Neural cell (in vitro differentiated cells): ENCODE measurements at regions not wholly inside any gene's neighbourhood (a gene's known extent, or its start where the extent isn't known, plus 50 kb on each side); places are given as distances from the start of the nearest gene placed in this dataset.

ENCODE experiments used
- H2AFZ ChIP-seq: fragments of 200-600, 300-800 bp; sonication (generic), shearing (Covaris generic); 2 replicates; pipeline ENCODE4 v1.6.0; 2014; ENCODE audit warnings: low read depth, mild to moderate bottlenecking, antibody characterized with exemption, low read length, moderate library complexity
- H3F3A ChIP-seq: fragments of 200-600 bp; shearing (Covaris generic); 2 replicates; pipeline ENCODE4 v1.6.1; 2016; ENCODE audit warnings: mild to moderate bottlenecking, moderate library complexity, mixed read lengths, antibody characterized with exemption, low read length; ENCODE audit not compliant: insufficient read depth, poor library complexity, severe bottlenecking
- H3K27ac ChIP-seq: fragments of 200-600, 300-800 bp; sonication (generic), shearing (Covaris generic); 2 replicates; pipeline ENCODE4 v1.5.1; 2014; ENCODE audit warnings: mild to moderate bottlenecking, low read length, moderate library complexity
- H3K27me3 ChIP-seq: fragments of 300-800, 200-600 bp; sonication (generic), shearing (Covaris generic); 2 replicates; pipeline ENCODE4 v1.6.0; 2014; ENCODE audit warnings: mild to moderate bottlenecking, low read depth, low read length, moderate library complexity; ENCODE audit not compliant: insufficient read depth
- H3K36me3 ChIP-seq: fragments of 300-800, 200-600 bp; sonication (generic), shearing (Covaris generic); 2 replicates; pipeline ENCODE4 v1.5.1; 2014; ENCODE audit warnings: mild to moderate bottlenecking, antibody characterized with exemption, low read length, moderate library complexity; ENCODE audit not compliant: insufficient read depth
- H3K4me2 ChIP-seq: fragments of 300-800, 200-600 bp; sonication (generic), shearing (Covaris generic); 2 replicates; pipeline ENCODE4 v1.6.0; 2014; ENCODE audit warnings: mild to moderate bottlenecking, low read length
- H3K4me3 ChIP-seq: fragments of 300-800, 200-600 bp; sonication (generic), shearing (Covaris generic); 2 replicates; pipeline ENCODE4 v1.5.1; 2014; ENCODE audit warnings: mild to moderate bottlenecking, low read length, moderate library complexity
- H3K79me2 ChIP-seq: fragments of 200-600 bp; shearing (Covaris generic); replicated peaks from 2 replicates; pipeline ENCODE4 v1.6.0; 2014; ENCODE audit warnings: mild to moderate bottlenecking, low read length, moderate library complexity; ENCODE audit not compliant: insufficient read depth
- H3K9ac ChIP-seq: fragments of 300-800, 200-600 bp; sonication (generic), shearing (Covaris generic); 2 replicates; pipeline ENCODE4 v1.6.1; 2016; ENCODE audit warnings: mild to moderate bottlenecking, low read length, mixed read lengths
- H3K9me2 ChIP-seq: fragments of 200-600 bp; shearing (Covaris generic); 2 replicates; pipeline ENCODE4 v1.6.1; 2016; ENCODE audit warnings: mild to moderate bottlenecking, low read length, mixed read lengths; ENCODE audit not compliant: insufficient read depth
- H3K9me3 ChIP-seq: fragments of 200-600, 300-800 bp; sonication (generic), shearing (Covaris generic); 2 replicates; pipeline ENCODE4 v1.6.1; 2016; ENCODE audit warnings: mild to moderate bottlenecking, mixed run types, low read length, moderate library complexity, mixed read lengths
- H4K20me1 ChIP-seq: fragments of 200-600 bp; shearing (Covaris generic); 2 replicates; pipeline ENCODE4 v1.6.1; 2016; ENCODE audit warnings: mild to moderate bottlenecking, mixed run types; ENCODE audit not compliant: insufficient read depth
- EP300 ChIP-seq: fragments of 450-650 bp; conservative IDR thresholded peaks from 2 replicates; pipeline ENCODE4 v1.6.1; 2014; ENCODE audit warnings: antibody characterized with exemption, mild to moderate bottlenecking, moderate library complexity; ENCODE audit not compliant: poor library complexity, severe bottlenecking
- EZH2 ChIP-seq: fragments of 200-600, 300-800 bp; shearing (Covaris generic), sonication (generic); IDR thresholded peaks from 2 replicates; pipeline ENCODE4 v1.6.1; 2014; ENCODE audit warnings: antibody characterized with exemption, low read length, borderline replicate concordance, mild to moderate bottlenecking; ENCODE audit not compliant: insufficient read depth, poor library complexity, severe bottlenecking
- MXI1 ChIP-seq: fragments of 450-650 bp; conservative IDR thresholded peaks from 2 replicates; pipeline ENCODE4 v1.6.1; 2014; ENCODE audit warnings: antibody characterized with exemption, mild to moderate bottlenecking; ENCODE audit not compliant: poor library complexity, severe bottlenecking
- POLR2AphosphoS5 ChIP-seq: IDR thresholded peaks from 2 replicates; pipeline ENCODE4 v1.6.1; 2012
- RAD21 ChIP-seq: fragments of 450-650 bp; conservative IDR thresholded peaks from 2 replicates; pipeline ENCODE4 v1.6.1; 2014; ENCODE audit warnings: antibody characterized with exemption, mild to moderate bottlenecking, moderate library complexity
- SMC3 ChIP-seq: fragments of 450-650 bp; conservative IDR thresholded peaks from 2 replicates; pipeline ENCODE4 v1.6.1; 2014; ENCODE audit warnings: antibody characterized with exemption, mild to moderate bottlenecking, moderate library complexity; ENCODE audit not compliant: poor library complexity
- TAF1 ChIP-seq: IDR thresholded peaks from 2 replicates; pipeline ENCODE4 v1.6.1; 2012; ENCODE audit warnings: low read depth
- TF ChIP-seq, protein P1 (sequence below): IDR thresholded peaks from 2 replicates; pipeline ENCODE4 v1.6.1; 2012; ENCODE audit warnings: borderline replicate concordance
- TF ChIP-seq, protein P2 (sequence below): fragments of 450-650 bp; IDR thresholded peaks from 2 replicates; pipeline ENCODE4 v1.5.1; 2014; ENCODE audit warnings: antibody characterized with exemption, mild to moderate bottlenecking, moderate library complexity; ENCODE audit not compliant: poor library complexity, severe bottlenecking

GRCh38 chr20:48401359-48401758 lies 426.4 kb downstream of the PREX1 start:
- Histone ChIP-seq H3K9me3 (no peaks in the 10 kb centered on the region), H4K20me1 (no peaks in the 10 kb centered on the region), H3K9me2 (no peaks in the 10 kb centered on the region), H3K4me2 (no peak overlapping the region), H3K36me3 (no peaks in the 10 kb centered on the region), H3K9ac (no peak overlapping the region), H3K27ac (no peak overlapping the region), H3F3A (no peaks in the 10 kb centered on the region), H3K4me3 (no peak overlapping the region), H2AFZ (no peak overlapping the region), H3K27me3 (no peaks in the 10 kb centered on the region), H3K79me2 (no peaks in the 10 kb centered on the region)
- TF ChIP-seq EP300 = no peak
- no peak for TF ChIP-seq SMC3
- TF ChIP-seq, protein P1, sequence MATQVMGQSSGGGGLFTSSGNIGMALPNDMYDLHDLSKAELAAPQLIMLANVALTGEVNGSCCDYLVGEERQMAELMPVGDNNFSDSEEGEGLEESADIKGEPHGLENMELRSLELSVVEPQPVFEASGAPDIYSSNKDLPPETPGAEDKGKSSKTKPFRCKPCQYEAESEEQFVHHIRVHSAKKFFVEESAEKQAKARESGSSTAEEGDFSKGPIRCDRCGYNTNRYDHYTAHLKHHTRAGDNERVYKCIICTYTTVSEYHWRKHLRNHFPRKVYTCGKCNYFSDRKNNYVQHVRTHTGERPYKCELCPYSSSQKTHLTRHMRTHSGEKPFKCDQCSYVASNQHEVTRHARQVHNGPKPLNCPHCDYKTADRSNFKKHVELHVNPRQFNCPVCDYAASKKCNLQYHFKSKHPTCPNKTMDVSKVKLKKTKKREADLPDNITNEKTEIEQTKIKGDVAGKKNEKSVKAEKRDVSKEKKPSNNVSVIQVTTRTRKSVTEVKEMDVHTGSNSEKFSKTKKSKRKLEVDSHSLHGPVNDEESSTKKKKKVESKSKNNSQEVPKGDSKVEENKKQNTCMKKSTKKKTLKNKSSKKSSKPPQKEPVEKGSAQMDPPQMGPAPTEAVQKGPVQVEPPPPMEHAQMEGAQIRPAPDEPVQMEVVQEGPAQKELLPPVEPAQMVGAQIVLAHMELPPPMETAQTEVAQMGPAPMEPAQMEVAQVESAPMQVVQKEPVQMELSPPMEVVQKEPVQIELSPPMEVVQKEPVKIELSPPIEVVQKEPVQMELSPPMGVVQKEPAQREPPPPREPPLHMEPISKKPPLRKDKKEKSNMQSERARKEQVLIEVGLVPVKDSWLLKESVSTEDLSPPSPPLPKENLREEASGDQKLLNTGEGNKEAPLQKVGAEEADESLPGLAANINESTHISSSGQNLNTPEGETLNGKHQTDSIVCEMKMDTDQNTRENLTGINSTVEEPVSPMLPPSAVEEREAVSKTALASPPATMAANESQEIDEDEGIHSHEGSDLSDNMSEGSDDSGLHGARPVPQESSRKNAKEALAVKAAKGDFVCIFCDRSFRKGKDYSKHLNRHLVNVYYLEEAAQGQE = no peak
- TF ChIP-seq RAD21 = no peak
- TF ChIP-seq POLR2AphosphoS5 = no peak
- TF ChIP-seq TAF1 = no peak
- TF ChIP-seq, protein P2, sequence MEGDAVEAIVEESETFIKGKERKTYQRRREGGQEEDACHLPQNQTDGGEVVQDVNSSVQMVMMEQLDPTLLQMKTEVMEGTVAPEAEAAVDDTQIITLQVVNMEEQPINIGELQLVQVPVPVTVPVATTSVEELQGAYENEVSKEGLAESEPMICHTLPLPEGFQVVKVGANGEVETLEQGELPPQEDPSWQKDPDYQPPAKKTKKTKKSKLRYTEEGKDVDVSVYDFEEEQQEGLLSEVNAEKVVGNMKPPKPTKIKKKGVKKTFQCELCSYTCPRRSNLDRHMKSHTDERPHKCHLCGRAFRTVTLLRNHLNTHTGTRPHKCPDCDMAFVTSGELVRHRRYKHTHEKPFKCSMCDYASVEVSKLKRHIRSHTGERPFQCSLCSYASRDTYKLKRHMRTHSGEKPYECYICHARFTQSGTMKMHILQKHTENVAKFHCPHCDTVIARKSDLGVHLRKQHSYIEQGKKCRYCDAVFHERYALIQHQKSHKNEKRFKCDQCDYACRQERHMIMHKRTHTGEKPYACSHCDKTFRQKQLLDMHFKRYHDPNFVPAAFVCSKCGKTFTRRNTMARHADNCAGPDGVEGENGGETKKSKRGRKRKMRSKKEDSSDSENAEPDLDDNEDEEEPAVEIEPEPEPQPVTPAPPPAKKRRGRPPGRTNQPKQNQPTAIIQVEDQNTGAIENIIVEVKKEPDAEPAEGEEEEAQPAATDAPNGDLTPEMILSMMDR = no peak
- TF ChIP-seq MXI1 = no peak
- no peak for TF ChIP-seq EZH2

DNA sequence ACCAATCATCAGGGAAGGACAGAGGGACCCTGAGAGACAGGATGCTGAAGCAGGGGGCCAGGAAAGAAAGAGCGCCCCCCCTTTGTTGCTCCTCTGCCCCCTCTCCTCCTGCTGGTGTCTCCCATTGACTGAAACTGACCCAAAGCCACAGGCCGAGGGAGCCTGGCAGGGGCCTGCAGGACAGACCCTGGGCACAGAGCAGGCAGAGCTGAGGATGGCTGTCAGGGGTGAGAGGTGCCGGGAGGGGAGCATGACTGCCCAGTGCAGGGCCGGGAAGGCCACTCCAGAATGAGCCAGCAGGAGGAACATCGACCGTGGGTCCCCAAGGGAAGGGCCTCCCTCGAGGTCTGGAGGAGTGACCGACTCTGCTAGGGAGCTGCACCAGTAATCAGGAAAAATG lies 427.8 kb downstream of the PREX1 start:
- no peaks in the 10 kb centered on the region for H3K27me3 ChIP-seq
- no peaks in the 10 kb centered on the region for H3K79me2 ChIP-seq
- no peaks in the 10 kb centered on the region for H4K20me1 ChIP-seq
- no peaks in the 10 kb centered on the region for H3K9me3 ChIP-seq
- no peak overlapping the region for H2AFZ ChIP-seq
- no peak for TF ChIP-seq EZH2
- no peak for TF ChIP-seq TAF1
- no peak for TF ChIP-seq EP300
- TF ChIP-seq, protein P2 = no peak
- no peak for TF ChIP-seq POLR2AphosphoS5
- TF ChIP-seq MXI1 = no peak
- no peak for TF ChIP-seq RAD21
- TF ChIP-seq, protein P1 = no peak
- TF ChIP-seq SMC3 = no peak
- H3F3A ChIP-seq = no peaks in the 10 kb centered on the region
- H3K4me2 ChIP-seq = no peak overlapping the region
- H3K9me2 ChIP-seq = no peaks in the 10 kb centered on the region
- no peak overlapping the region for H3K4me3 ChIP-seq
- H3K36me3 ChIP-seq = no peaks in the 10 kb centered on the region
- H3K9ac ChIP-seq = no peak overlapping the region
- no peak overlapping the region for H3K27ac ChIP-seq
